ENCODE measurements at regions not wholly inside any gene's neighbourhood (a gene's known extent, or its start where the extent isn't known, plus 50 kb on each side); places are given as distances from the start of the nearest gene placed in this dataset.

GRCh38 chr14:98858561-98858960, 413.4 kb downstream of the BCL11B start:
- H3K4me3 ChIP-seq (ENCODE audit: low read length in 2 of 2) = no peak overlapping the region
- H3K27me3 ChIP-seq (ENCODE audit: control insufficient read depth in 3 of 3, insufficient read depth in 3 of 3, low read depth in 1 of 3, low read length in 3 of 3) = no peaks in the 10 kb centered on the region
- H2AK5ac ChIP-seq (ENCODE audit: low read depth, low read length) = no peak overlapping the region
- no CpG with 5 or more reads among the region's 10 CpGs for WGBS, 2 donors (ENCODE audit: extremely low coverage in 2 of 2, insufficient read length in 2 of 2, insufficient replicate concordance in 1 of 2)
- H3K18ac ChIP-seq (ENCODE audit: low read length) = no peak overlapping the region
- no peaks in the 10 kb centered on the region for H3K36me3 ChIP-seq (replicated peaks in 1 of 2; ENCODE audit: control insufficient read depth in 2 of 2, insufficient read depth in 2 of 2, low read length in 2 of 2)
- H3K9ac ChIP-seq (ENCODE audit: low read depth, low read length, poor library complexity) = no peak overlapping the region
- no peak overlapping the region for H2BK15ac ChIP-seq (ENCODE audit: low read length)
- H4K91ac ChIP-seq (ENCODE audit: low read depth, low read length, poor library complexity) = no peak overlapping the region
- H2BK12ac ChIP-seq (ENCODE audit: low read length) = no peak overlapping the region
- H3K4ac ChIP-seq (ENCODE audit: low read length) = no peak overlapping the region
- H3K23ac ChIP-seq (ENCODE audit: low read depth, low read length, poor library complexity) = no peak overlapping the region
- no peak overlapping the region for H3K4me2 ChIP-seq (ENCODE audit: insufficient read depth, low read length, poor library complexity, severe bottlenecking)
- DNase-seq (ENCODE audit: low spot score) = no peak
- no peak overlapping the region for H3K14ac ChIP-seq (ENCODE audit: low read length)
- no peak overlapping the region for H2BK120ac ChIP-seq (ENCODE audit: low read depth, low read length)
- no peak overlapping the region for H4K8ac ChIP-seq (ENCODE audit: low read depth, low read length)
- no peak overlapping the region for H2BK5ac ChIP-seq (ENCODE audit: low read length)
- no peak overlapping the region for H3K27ac ChIP-seq (replicated peaks; ENCODE audit: low read length)
- H2AFZ ChIP-seq (ENCODE audit: low read length) = no peak overlapping the region
- H3K79me1 ChIP-seq (ENCODE audit: low read depth, low read length) = no peaks in the 10 kb centered on the region
- no peaks in the 10 kb centered on the region for H3K9me3 ChIP-seq (replicated peaks in 1 of 2; ENCODE audit: control insufficient read depth in 2 of 2, insufficient read depth in 1 of 2, low read depth in 1 of 2, low read length in 2 of 2)
- no peaks in the 10 kb centered on the region for H3K4me1 ChIP-seq (ENCODE audit: control insufficient read depth in 2 of 2, insufficient read depth in 1 of 2, low read depth in 1 of 2, low read length in 2 of 2)

- no CpG with 5 or more reads among the region's 2 CpGs for WGBS, 2 donors (ENCODE audit: extremely low coverage in 2 of 2, insufficient read length in 2 of 2, insufficient replicate concordance in 1 of 2)
- no peaks in the 10 kb centered on the region for H3K36me3 ChIP-seq (replicated peaks in 1 of 2; ENCODE audit: control insufficient read depth in 2 of 2, insufficient read depth in 2 of 2, low read length in 2 of 2)
Observed at GRCh38 chr14:98859301-98859700, 412.7 kb downstream of the BCL11B start.

GRCh38 chr14:98864211-98864610, 407.8 kb downstream of the BCL11B start:
- Histone ChIP-seq H2BK15ac (ENCODE audit: low read length) (no peak overlapping the region), H3K4me2 (ENCODE audit: insufficient read depth, low read length, poor library complexity, severe bottlenecking) (no peak overlapping the region), H2BK120ac (ENCODE audit: low read depth, low read length) (no peak overlapping the region), H3K36me3 (replicated peaks in 1 of 2; ENCODE audit: control insufficient read depth in 2 of 2, insufficient read depth in 2 of 2, low read length in 2 of 2) (no peaks in the 10 kb centered on the region), H2BK12ac (ENCODE audit: low read length) (no peak overlapping the region), H2BK5ac (ENCODE audit: low read length) (no peak overlapping the region), H4K91ac (ENCODE audit: low read depth, low read length, poor library complexity) (no peak overlapping the region), H3K18ac (ENCODE audit: low read length) (no peak overlapping the region), H3K4me1 (ENCODE audit: control insufficient read depth in 2 of 2, insufficient read depth in 1 of 2, low read depth in 1 of 2, low read length in 2 of 2) (no peaks in the 10 kb centered on the region), H3K9me3 (replicated peaks in 1 of 2; ENCODE audit: control insufficient read depth in 2 of 2, insufficient read depth in 1 of 2, low read depth in 1 of 2, low read length in 2 of 2) (no peaks in the 10 kb centered on the region), H3K9ac (ENCODE audit: low read depth, low read length, poor library complexity) (peak overlapping the region; percentile 52), H3K79me1 (ENCODE audit: low read depth, low read length) (peaks cover 2% of the 10 kb centered on the region), H2AFZ (ENCODE audit: low read length) (no peak overlapping the region), H4K8ac (ENCODE audit: low read depth, low read length) (no peak overlapping the region), H2AK5ac (ENCODE audit: low read depth, low read length) (peak overlapping the region; percentile 21), H3K4me3 (ENCODE audit: low read length in 2 of 2) (peak overlapping the region in 1 of 2 donors; percentile 19), H3K27me3 (ENCODE audit: control insufficient read depth in 3 of 3, insufficient read depth in 3 of 3, low read depth in 1 of 3, low read length in 3 of 3) (no peaks in the 10 kb centered on the region), H3K4ac (ENCODE audit: low read length) (no peak overlapping the region), H3K23ac (ENCODE audit: low read depth, low read length, poor library complexity) (no peak overlapping the region), H3K27ac (replicated peaks; ENCODE audit: low read length) (no peak overlapping the region), H3K14ac (ENCODE audit: low read length) (no peak overlapping the region)
- DNase-seq (ENCODE audit: low spot score) = no peak
- no CpG with 5 or more reads among the region's 2 CpGs for WGBS, 2 donors (ENCODE audit: extremely low coverage in 2 of 2, insufficient read length in 2 of 2, insufficient replicate concordance in 1 of 2)

More at GRCh38 chr14:98859301-98859700, 412.7 kb downstream of the BCL11B start:
- Histone ChIP-seq H2AFZ (ENCODE audit: low read length) (no peak overlapping the region), H3K27me3 (ENCODE audit: control insufficient read depth in 3 of 3, insufficient read depth in 3 of 3, low read depth in 1 of 3, low read length in 3 of 3) (no peaks in the 10 kb centered on the region), H4K8ac (ENCODE audit: low read depth, low read length) (no peak overlapping the region), H3K4ac (ENCODE audit: low read length) (no peak overlapping the region), H2BK12ac (ENCODE audit: low read length) (no peak overlapping the region), H2BK15ac (ENCODE audit: low read length) (no peak overlapping the region), H3K27ac (replicated peaks; ENCODE audit: low read length) (no peak overlapping the region), H3K9me3 (replicated peaks in 1 of 2; ENCODE audit: control insufficient read depth in 2 of 2, insufficient read depth in 1 of 2, low read depth in 1 of 2, low read length in 2 of 2) (no peaks in the 10 kb centered on the region), H3K79me1 (ENCODE audit: low read depth, low read length) (no peaks in the 10 kb centered on the region), H2BK120ac (ENCODE audit: low read depth, low read length) (no peak overlapping the region), H3K23ac (ENCODE audit: low read depth, low read length, poor library complexity) (peak overlapping the region; percentile 36), H4K91ac (ENCODE audit: low read depth, low read length, poor library complexity) (no peak overlapping the region), H3K4me3 (ENCODE audit: low read length in 2 of 2) (no peak overlapping the region), H3K18ac (ENCODE audit: low read length) (peak overlapping the region; percentile 77), H3K4me1 (ENCODE audit: control insufficient read depth in 2 of 2, insufficient read depth in 1 of 2, low read depth in 1 of 2, low read length in 2 of 2) (no peaks in the 10 kb centered on the region), H2AK5ac (ENCODE audit: low read depth, low read length) (peak overlapping the region; percentile 49), H3K14ac (ENCODE audit: low read length) (no peak overlapping the region), H3K4me2 (ENCODE audit: insufficient read depth, low read length, poor library complexity, severe bottlenecking) (no peak overlapping the region), H3K9ac (ENCODE audit: low read depth, low read length, poor library complexity) (no peak overlapping the region), H2BK5ac (ENCODE audit: low read length) (no peak overlapping the region)
- DNase-seq (ENCODE audit: low spot score) = no peak

- Histone ChIP-seq H3K23ac (ENCODE audit: low read depth, low read length, poor library complexity) (no peak overlapping the region), H2AFZ (ENCODE audit: low read length) (no peak overlapping the region), H2BK120ac (ENCODE audit: low read depth, low read length) (no peak overlapping the region), H3K4me1 (ENCODE audit: control insufficient read depth in 2 of 2, insufficient read depth in 1 of 2, low read depth in 1 of 2, low read length in 2 of 2) (no peaks in the 10 kb centered on the region), H3K27me3 (ENCODE audit: control insufficient read depth in 3 of 3, insufficient read depth in 3 of 3, low read depth in 1 of 3, low read length in 3 of 3) (no peaks in the 10 kb centered on the region), H3K4me3 (ENCODE audit: low read length in 2 of 2) (no peak overlapping the region), H3K9ac (ENCODE audit: low read depth, low read length, poor library complexity) (no peak overlapping the region), H3K79me1 (ENCODE audit: low read depth, low read length) (peaks cover 2% of the 10 kb centered on the region), H3K9me3 (replicated peaks in 1 of 2; ENCODE audit: control insufficient read depth in 2 of 2, insufficient read depth in 1 of 2, low read depth in 1 of 2, low read length in 2 of 2) (no peaks in the 10 kb centered on the region), H4K8ac (ENCODE audit: low read depth, low read length) (no peak overlapping the region), H2BK12ac (ENCODE audit: low read length) (no peak overlapping the region), H3K4ac (ENCODE audit: low read length) (no peak overlapping the region), H2BK5ac (ENCODE audit: low read length) (no peak overlapping the region), H4K91ac (ENCODE audit: low read depth, low read length, poor library complexity) (no peak overlapping the region), H2AK5ac (ENCODE audit: low read depth, low read length) (no peak overlapping the region), H2BK15ac (ENCODE audit: low read length) (no peak overlapping the region), H3K4me2 (ENCODE audit: insufficient read depth, low read length, poor library complexity, severe bottlenecking) (no peak overlapping the region), H3K36me3 (replicated peaks in 1 of 2; ENCODE audit: control insufficient read depth in 2 of 2, insufficient read depth in 2 of 2, low read length in 2 of 2) (no peaks in the 10 kb centered on the region), H3K18ac (ENCODE audit: low read length) (no peak overlapping the region), H3K27ac (replicated peaks; ENCODE audit: low read length) (no peak overlapping the region), H3K14ac (ENCODE audit: low read length) (no peak overlapping the region)
- no CpG with 5 or more reads among the region's 6 CpGs for WGBS, 2 donors (ENCODE audit: extremely low coverage in 2 of 2, insufficient read length in 2 of 2, insufficient replicate concordance in 1 of 2)
- no peak for DNase-seq (ENCODE audit: low spot score)
Observed at GRCh38 chr14:98867146-98867545, 404.9 kb downstream of the BCL11B start.
